ENCODE measurements at regions not wholly inside any gene's neighbourhood (a gene's known extent, or its start where the extent isn't known, plus 50 kb on each side); places are given as distances from the start of the nearest gene placed in this dataset.

DNA sequence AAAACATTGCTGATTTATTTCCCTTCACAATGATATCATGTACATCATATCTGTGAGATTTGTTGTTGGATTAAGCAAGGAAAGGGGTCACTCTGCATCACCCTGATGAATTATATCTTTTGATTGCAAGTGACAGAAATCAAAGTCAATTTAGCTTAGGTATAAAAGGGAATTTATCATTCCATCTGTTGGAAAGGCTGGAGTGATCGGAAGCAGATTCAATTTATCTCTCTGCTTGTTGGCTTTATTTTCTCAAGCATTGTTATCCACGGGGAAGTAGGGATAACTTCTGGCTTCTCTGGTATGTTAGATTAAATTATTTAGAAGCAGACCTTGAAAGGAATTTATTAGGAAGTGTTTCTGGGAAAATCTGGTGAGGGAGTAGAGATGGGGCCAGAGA, 226.6 kb downstream of the PTGER3 start:
- TF ChIP-seq POLR2A (IDR thresholded peaks at IDR 0.05; ENCODE audit: borderline replicate concordance, extremely low read depth, insufficient read depth, insufficient read length): no peak
- no peak for TF ChIP-seq RAD21 (IDR thresholded peaks at IDR 0.05; ENCODE audit: low read depth)
- TF ChIP-seq, protein P1, sequence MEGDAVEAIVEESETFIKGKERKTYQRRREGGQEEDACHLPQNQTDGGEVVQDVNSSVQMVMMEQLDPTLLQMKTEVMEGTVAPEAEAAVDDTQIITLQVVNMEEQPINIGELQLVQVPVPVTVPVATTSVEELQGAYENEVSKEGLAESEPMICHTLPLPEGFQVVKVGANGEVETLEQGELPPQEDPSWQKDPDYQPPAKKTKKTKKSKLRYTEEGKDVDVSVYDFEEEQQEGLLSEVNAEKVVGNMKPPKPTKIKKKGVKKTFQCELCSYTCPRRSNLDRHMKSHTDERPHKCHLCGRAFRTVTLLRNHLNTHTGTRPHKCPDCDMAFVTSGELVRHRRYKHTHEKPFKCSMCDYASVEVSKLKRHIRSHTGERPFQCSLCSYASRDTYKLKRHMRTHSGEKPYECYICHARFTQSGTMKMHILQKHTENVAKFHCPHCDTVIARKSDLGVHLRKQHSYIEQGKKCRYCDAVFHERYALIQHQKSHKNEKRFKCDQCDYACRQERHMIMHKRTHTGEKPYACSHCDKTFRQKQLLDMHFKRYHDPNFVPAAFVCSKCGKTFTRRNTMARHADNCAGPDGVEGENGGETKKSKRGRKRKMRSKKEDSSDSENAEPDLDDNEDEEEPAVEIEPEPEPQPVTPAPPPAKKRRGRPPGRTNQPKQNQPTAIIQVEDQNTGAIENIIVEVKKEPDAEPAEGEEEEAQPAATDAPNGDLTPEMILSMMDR (IDR thresholded peaks at IDR 0.05 in 2 of 3, conservative IDR thresholded peaks at IDR 0.05 in 1 of 3; ENCODE audit: borderline replicate concordance in 1 of 3, insufficient read depth in 1 of 3, low read depth in 2 of 3, low read length in 2 of 3): no peak
- no peak for TF ChIP-seq SIN3A (IDR thresholded peaks at IDR 0.05; ENCODE audit: low read depth)
- TF ChIP-seq POLR2AphosphoS5 (IDR thresholded peaks at IDR 0.05; ENCODE audit: low read depth, low read length): no peak
- no peak for TF ChIP-seq EZH2 (IDR thresholded peaks at IDR 0.05)
- no peak for TF ChIP-seq TCF7L2 (IDR thresholded peaks at IDR 0.05; ENCODE audit: borderline replicate concordance, extremely low read depth, insufficient read depth, insufficient read length)
- TF ChIP-seq ZNF274 (IDR thresholded peaks at IDR 0.05; ENCODE audit: low read depth, low read length): no peak
- no peak for TF ChIP-seq JUND (IDR thresholded peaks at IDR 0.05)
- TF ChIP-seq EZH2phosphoT487 (IDR thresholded peaks at IDR 0.05; ENCODE audit: borderline replicate concordance): no peak
- TF ChIP-seq, protein P2, sequence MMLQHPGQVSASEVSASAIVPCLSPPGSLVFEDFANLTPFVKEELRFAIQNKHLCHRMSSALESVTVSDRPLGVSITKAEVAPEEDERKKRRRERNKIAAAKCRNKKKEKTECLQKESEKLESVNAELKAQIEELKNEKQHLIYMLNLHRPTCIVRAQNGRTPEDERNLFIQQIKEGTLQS (IDR thresholded peaks at IDR 0.05): no peak
- TF ChIP-seq YY1 (IDR thresholded peaks at IDR 0.05; ENCODE audit: extremely low read depth, insufficient replicate concordance, low read depth, low read length): no peak

Measured in HCT116 (cell line).